Astrocyte of the spinal cord (primary cell): ENCODE measurements at regions not wholly inside any gene's neighbourhood (a gene's known extent, or its start where the extent isn't known, plus 50 kb on each side); places are given as distances from the start of the nearest gene placed in this dataset.

ENCODE experiments used
- DNase-seq: peaks from one replicate; pipeline ENCODE4 v3.0.0; 2011; ENCODE audit warnings: low read depth, low spot score
- H3K4me3 ChIP-seq: 2 replicates; pipeline ENCODE4 v1.5.1; 2011; ENCODE audit warnings: low read depth, mild to moderate bottlenecking, low read length, moderate library complexity
- CTCF ChIP-seq: IDR thresholded peaks from 2 replicates; pipeline ENCODE4 v1.5.1; 2012; ENCODE audit warnings: low read depth, mild to moderate bottlenecking, low read length, inconsistent platforms
- in situ Hi-C: cut with HindIII; loops from 2 replicates; pipeline ENCODE4 v1.10.0; 2017; ENCODE audit warnings: low sequenced_read_pairs

- TF ChIP-seq CTCF: no peak
- no peak for DNase-seq
- in situ Hi-C loops: no loop called here
- H3K4me3 ChIP-seq: no peak overlapping the region
Measured at GRCh38 chr3:4232798-4233197, 70.4 kb upstream of the SETMAR start.

- no peak for DNase-seq
- no peak for TF ChIP-seq CTCF
- in situ Hi-C loops: no loop called here
- no peak overlapping the region for H3K4me3 ChIP-seq
Measured at GRCh38 chr3:4233488-4233887, 69.7 kb upstream of the SETMAR start.

GRCh38 chr3:4234889-4235288 is 68.3 kb upstream of the SETMAR start:
- in situ Hi-C loops: no loop called here
- H3K4me3 ChIP-seq: no peak overlapping the region
- no peak for TF ChIP-seq CTCF
- DNase-seq: no peak

GRCh38 chr3:4235690-4236089 is 67.5 kb upstream of the SETMAR start:
- TF ChIP-seq CTCF: no peak
- in situ Hi-C loops: no loop called here
- no peak for DNase-seq
- H3K4me3 ChIP-seq: no peak overlapping the region

- in situ Hi-C loops: no loop called here
Measured at GRCh38 chr3:4241595-4242170, 61.5 kb upstream of the SETMAR start.

GRCh38 chr3:4245671-4246070 is 57.5 kb upstream of the SETMAR start:
- in situ Hi-C loops: no loop called here
- no peak for DNase-seq
- no peak overlapping the region for H3K4me3 ChIP-seq
- no peak for TF ChIP-seq CTCF

More at GRCh38 chr3:4241595-4242170, 61.5 kb upstream of the SETMAR start:
- H3K4me3 ChIP-seq: no peak overlapping the region
- TF ChIP-seq CTCF: no peak
- no peak for DNase-seq

- H3K4me3 ChIP-seq: no peak overlapping the region
- DNase-seq: no peak
- in situ Hi-C loops: no loop called here
- no peak for TF ChIP-seq CTCF
Measured at GRCh38 chr3:4247391-4247790, 55.8 kb upstream of the SETMAR start.
